ENCODE measurements at regions not wholly inside any gene's neighbourhood (a gene's known extent, or its start where the extent isn't known, plus 50 kb on each side); places are given as distances from the start of the nearest gene placed in this dataset.

DNA sequence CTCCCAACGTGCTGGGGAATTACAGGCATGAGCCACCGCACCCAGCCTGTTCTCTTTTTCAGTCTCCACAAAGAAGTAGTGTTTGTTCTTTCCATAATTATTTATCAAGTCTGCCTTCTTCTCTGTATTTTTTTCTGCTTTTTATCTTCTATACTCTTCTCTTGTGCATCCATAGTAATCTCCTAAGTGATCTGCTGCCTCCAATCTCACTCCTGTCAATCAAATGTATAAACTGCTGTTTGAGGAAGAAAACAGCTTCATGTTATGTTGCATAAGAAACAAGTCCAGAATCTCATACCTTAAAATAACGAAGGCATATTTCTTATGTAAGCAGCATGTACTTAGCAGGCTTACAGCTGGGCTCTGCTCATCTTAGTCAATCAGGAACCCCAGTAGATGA, 801.6 kb upstream of the NR2F2 start:
- TF ChIP-seq, protein P1, sequence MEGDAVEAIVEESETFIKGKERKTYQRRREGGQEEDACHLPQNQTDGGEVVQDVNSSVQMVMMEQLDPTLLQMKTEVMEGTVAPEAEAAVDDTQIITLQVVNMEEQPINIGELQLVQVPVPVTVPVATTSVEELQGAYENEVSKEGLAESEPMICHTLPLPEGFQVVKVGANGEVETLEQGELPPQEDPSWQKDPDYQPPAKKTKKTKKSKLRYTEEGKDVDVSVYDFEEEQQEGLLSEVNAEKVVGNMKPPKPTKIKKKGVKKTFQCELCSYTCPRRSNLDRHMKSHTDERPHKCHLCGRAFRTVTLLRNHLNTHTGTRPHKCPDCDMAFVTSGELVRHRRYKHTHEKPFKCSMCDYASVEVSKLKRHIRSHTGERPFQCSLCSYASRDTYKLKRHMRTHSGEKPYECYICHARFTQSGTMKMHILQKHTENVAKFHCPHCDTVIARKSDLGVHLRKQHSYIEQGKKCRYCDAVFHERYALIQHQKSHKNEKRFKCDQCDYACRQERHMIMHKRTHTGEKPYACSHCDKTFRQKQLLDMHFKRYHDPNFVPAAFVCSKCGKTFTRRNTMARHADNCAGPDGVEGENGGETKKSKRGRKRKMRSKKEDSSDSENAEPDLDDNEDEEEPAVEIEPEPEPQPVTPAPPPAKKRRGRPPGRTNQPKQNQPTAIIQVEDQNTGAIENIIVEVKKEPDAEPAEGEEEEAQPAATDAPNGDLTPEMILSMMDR (IDR thresholded peaks at IDR 0.05) = no peak
- TF ChIP-seq, protein P2, sequence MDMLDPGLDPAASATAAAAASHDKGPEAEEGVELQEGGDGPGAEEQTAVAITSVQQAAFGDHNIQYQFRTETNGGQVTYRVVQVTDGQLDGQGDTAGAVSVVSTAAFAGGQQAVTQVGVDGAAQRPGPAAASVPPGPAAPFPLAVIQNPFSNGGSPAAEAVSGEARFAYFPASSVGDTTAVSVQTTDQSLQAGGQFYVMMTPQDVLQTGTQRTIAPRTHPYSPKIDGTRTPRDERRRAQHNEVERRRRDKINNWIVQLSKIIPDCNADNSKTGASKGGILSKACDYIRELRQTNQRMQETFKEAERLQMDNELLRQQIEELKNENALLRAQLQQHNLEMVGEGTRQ (IDR thresholded peaks at IDR 0.05; ENCODE audit: borderline replicate concordance, low read depth, low read length) = no peak
- TF ChIP-seq FOSL2 (IDR thresholded peaks at IDR 0.05; ENCODE audit: borderline replicate concordance, low read depth) = no peak
